Omental fat pad (tissue), 1 donor: ENCODE measurements at regions not wholly inside any gene's neighbourhood (a gene's known extent, or its start where the extent isn't known, plus 50 kb on each side); places are given as distances from the start of the nearest gene placed in this dataset.
"Not testable (repeated sequence)": the region's sequence is repeated elsewhere in the genome, so short reads cannot be mapped to it uniquely, and the experiment has no call there.

Source experiments
- ATAC-seq: fragments of 150-250 bp; one replicate; pipeline ENCODE4 v1.9.1; 2016; ENCODE audit warnings: mild to moderate bottlenecking, moderate library complexity; ENCODE audit not compliant: low FRiP score
- DNase-seq: peaks from one replicate; pipeline ENCODE4 v3.0.0-alpha.2; 2019; ENCODE audit warnings: low spot score

DNA sequence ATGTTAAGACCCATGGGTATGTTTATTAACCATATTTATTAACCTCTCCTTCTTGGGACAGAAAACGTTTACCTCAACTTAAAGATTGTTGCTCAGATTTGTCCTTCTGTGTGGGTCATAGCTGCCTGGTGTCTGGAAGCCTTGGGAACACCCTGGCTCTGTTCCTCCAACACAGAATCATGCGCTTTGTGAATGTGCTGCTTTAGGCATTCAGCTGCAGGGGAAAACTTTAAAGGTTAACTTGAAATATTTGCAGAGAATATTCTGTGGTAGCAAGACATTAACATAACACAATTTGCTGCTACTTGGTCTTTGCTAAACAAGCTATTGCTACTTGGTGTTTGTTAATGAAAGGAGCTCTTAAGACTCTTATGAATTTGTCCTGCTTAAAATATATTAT, 50.5 kb upstream of the THOC3 start:
- not testable (repeated sequence) for DNase-seq, ATAC-seq

DNA sequence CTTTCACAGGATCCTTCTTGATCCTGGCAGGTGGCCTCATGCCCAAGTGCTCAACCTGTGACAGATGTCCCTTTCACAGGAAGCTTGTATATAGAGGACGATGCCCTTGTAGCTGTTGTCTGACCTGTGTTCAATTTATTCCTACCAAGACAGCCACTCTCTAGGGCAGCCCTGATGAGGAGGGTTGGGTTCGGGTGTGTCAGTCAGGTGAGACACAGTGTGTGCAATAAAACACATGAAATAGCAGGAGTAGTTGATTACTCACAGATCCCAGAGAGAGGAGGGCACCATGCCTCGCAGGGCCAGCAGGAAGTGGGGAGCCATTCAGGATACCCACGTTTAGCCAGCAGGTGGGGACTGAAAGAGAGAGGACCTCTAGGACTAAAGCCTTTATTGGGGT, 52.7 kb upstream of the THOC3 start:
- not testable (repeated sequence) for DNase-seq, ATAC-seq

GRCh38 chr5:176023535-176023934, 55.4 kb upstream of the THOC3 start:
- DNase-seq, ATAC-seq: not testable (repeated sequence)

- not testable (repeated sequence) for ATAC-seq, DNase-seq
These were observed 61.3 kb upstream of the THOC3 start for GRCh38 chr5:176029445-176029844.

- ATAC-seq, DNase-seq: not testable (repeated sequence)
These were observed 62.4 kb upstream of the THOC3 start for GRCh38 chr5:176030361-176031117.

- ATAC-seq, DNase-seq: not testable (repeated sequence)
These were observed 63.0 kb upstream of the THOC3 start for GRCh38 chr5:176031118-176031510.

DNA sequence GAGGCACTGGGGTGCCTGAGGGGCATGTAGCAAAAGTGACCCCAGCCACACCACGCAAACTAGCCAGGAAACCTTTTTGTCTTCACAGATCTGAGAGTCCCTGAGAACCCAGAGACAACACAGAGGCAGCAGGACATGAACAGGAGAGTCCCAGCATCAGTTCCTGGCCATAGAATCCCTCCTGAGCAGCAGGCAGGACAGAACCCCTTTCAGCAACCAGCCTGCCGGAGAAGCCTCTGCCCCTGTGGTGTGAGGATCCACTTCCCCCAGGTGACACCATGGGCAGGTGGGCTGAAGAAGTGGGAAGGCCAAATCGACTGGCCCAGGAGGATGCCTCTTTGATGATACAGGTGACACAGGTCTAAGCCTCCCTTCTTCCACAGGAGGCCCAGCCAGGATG, 65.1 kb upstream of the THOC3 start:
- ATAC-seq, DNase-seq: not testable (repeated sequence)

GRCh38 chr5:176034407-176035200, 66.5 kb upstream of the THOC3 start:
- not testable (repeated sequence) for DNase-seq
- peak; percentile 42 for ATAC-seq

GRCh38 chr5:176035201-176035530, 67.1 kb upstream of the THOC3 start:
- ATAC-seq: peak; percentile 57
- not testable (repeated sequence) for DNase-seq

GRCh38 chr5:176035816-176036308, 67.7 kb upstream of the THOC3 start:
- DNase-seq, ATAC-seq: not testable (repeated sequence)

DNA sequence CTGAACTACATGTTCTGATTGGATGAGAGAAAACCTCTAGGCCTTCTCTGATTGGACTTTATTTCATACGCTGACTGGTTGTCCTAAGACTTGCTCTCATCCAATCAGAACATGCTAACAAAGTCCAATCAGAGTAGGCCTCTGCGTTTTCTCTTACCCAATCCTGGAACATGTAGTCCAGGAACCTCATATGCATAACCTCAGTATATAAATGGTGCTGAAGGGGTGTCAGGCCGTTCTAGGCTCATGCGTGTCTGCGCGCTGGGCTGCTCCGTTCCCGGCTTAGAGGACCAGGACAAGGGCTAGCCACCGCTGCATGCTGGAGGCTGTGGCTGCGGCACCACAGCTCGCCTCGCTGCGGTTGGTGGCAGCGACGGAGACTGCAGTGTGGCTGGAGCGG, 68.3 kb upstream of the THOC3 start:
- DNase-seq, ATAC-seq: not testable (repeated sequence)

GRCh38 chr5:176037190-176037589, 69.1 kb upstream of the THOC3 start:
- DNase-seq, ATAC-seq: not testable (repeated sequence)

GRCh38 chr5:176040105-176040801, 72.1 kb upstream of the THOC3 start:
- not testable (repeated sequence) for DNase-seq, ATAC-seq

- not testable (repeated sequence) for DNase-seq, ATAC-seq
These were observed 73.3 kb upstream of the THOC3 start for GRCh38 chr5:176041248-176041994.

DNA sequence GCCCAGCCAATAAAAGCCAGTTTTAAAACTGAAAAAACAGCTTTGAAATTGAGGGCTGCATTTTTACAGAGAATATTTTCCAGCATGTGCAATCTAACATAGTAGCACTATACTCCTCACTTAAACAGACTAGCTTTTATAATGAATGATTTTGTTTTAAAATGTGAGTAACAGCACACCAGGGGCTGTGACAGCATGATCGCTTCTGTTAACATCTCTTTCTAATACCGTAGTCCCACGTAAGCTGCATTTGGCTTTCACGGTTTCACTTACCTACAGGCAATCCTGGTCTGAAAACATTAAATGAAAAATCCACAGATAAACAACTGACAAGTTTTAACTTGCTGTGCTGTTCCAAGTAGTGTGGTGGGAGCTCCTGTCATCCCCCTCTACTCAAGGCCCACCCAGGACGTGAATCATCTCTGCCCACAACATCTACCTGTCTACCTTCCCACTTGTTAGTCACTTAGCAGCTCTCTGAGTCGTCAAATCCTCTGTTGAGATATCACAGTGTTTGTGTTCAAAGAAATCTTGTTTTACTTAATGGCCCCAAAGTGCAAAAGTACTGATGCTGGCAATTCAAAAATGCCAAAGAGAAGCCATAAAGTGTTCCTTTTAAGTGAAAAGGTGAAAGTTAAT, 74.0 kb upstream of the THOC3 start:
- ATAC-seq, DNase-seq: not testable (repeated sequence)

DNA sequence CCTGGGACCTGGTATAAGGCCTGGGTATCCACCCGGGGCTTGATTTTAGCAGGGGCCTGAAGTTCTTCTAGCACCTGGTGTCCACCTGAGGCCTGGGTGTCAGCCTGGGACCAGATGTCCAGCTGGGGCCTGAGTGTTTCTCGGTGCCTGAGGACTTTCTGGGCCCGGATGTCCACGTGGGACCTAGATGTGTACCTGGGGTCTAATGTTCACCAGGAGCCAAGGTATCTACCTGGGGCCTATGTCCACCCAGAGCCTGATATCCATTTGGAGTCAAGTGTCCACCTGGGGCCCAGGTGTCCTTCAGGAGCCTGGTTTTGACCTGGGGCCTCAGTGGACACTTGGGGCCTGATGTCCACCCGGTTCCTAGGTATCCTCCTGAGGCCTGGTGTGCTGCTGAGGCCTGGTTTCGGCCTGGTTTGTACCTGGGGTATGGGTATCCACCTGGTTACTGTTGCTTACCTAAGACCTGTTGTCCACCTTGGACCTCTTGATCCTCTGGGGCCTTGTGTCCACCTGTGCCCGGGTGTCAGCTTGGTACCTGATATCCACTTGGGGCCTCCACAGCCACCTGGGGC, 75.2 kb upstream of the THOC3 start:
- ATAC-seq: not testable (repeated sequence)

GRCh38 chr5:176043986-176044385, 75.9 kb upstream of the THOC3 start:
- not testable (repeated sequence) for ATAC-seq, DNase-seq

More for the DNA sequence above, 75.2 kb upstream of the THOC3 start:
- not testable (repeated sequence) for DNase-seq

DNA sequence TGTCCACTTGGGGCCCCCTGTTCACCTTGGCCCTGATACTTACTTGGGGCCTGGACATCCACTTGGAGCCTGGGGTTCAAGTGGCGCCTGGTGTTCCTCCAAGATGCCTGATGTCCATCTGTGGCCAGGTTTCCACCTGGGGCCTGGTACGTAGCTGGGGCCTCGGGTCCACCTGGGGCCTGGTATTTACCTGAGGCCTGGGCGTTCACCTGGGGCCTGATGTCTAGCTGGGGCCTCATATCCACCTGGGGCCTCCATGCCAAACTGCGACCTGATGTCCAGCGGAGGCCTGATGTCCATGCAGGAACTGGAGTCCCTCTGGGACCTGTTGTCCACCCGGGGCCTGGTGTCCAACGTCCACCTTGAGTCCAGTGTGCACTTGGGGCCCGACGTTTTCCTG, 76.3 kb upstream of the THOC3 start:
- DNase-seq, ATAC-seq: not testable (repeated sequence)
